ENCODE measurements at regions not wholly inside any gene's neighbourhood (a gene's known extent, or its start where the extent isn't known, plus 50 kb on each side); places are given as distances from the start of the nearest gene placed in this dataset.

GRCh38 chr4:189206953-189207352 lies 733.7 kb upstream of the FRG1 start:
- TF ChIP-seq ZSCAN18 (tag by site-specific recombination; IDR thresholded peaks at IDR 0.05) (no peak), PBX3 (CRISPR knock-in tag; IDR thresholded peaks at IDR 0.05) (no peak), ZNF670 (tag by site-specific recombination; IDR thresholded peaks at IDR 0.05; ENCODE audit: low read depth) (no peak), CTCF (tag by site-specific recombination; IDR thresholded peaks at IDR 0.05) (no peak), ZNF18 (tag by site-specific recombination; IDR thresholded peaks at IDR 0.05) (no peak), ZNF768 (tag by site-specific recombination; IDR thresholded peaks at IDR 0.05) (no peak), ZBTB7A (tag by site-specific recombination; IDR thresholded peaks at IDR 0.05; ENCODE audit: low read depth) (no peak), ZBTB26 (tag by site-specific recombination; optimal IDR thresholded peaks at IDR 0.05) (no peak)
